Psoas muscle (tissue), 7 donors: ENCODE measurements at regions not wholly inside any gene's neighbourhood (a gene's known extent, or its start where the extent isn't known, plus 50 kb on each side); places are given as distances from the start of the nearest gene placed in this dataset.

Source experiments
- ATAC-seq, 4 donors: fragments of 200-7000 bp; cut with Tn5 transposase; one replicate each; pipeline ENCODE4 v1.9.1; 2020; ENCODE audit warnings: moderate library complexity in 3 of 4, mild to moderate bottlenecking in 2 of 4
- DNase-seq, 2 donors: peaks; one replicate each; pipeline ENCODE4 v3.0.0-alpha.2; 2020
- H3K27ac ChIP-seq: fragments of 200-600 bp; one replicate; pipeline ENCODE4 v1.8.0; 2022
- H3K27me3 ChIP-seq, 3 donors: fragments of 200-600 bp in 1 of 3; one replicate each; pipeline versions ENCODE4 v1.6.1 to v1.8.0; 2013 to 2022; ENCODE audit warnings: low read length in 2 of 3, mild to moderate bottlenecking in 2 of 3, moderate library complexity in 1 of 3; ENCODE audit not compliant: insufficient read depth in 3 of 3
- H3K36me3 ChIP-seq, 2 donors: fragments of 200-600 bp in 1 of 2; one replicate each; pipeline versions ENCODE4 v1.6.1 to v1.8.0; 2013 to 2022; ENCODE audit warnings: low read depth in 1 of 2, mild to moderate bottlenecking in 1 of 2, moderate library complexity in 1 of 2; ENCODE audit not compliant: insufficient read depth in 1 of 2
- H3K4me1 ChIP-seq: fragments of 200-600 bp; one replicate; pipeline ENCODE4 v1.8.0; 2022
- H3K4me3 ChIP-seq: fragments of 200-600 bp; one replicate; pipeline ENCODE4 v1.8.0; 2022; ENCODE audit warnings: mild to moderate bottlenecking
- H3K9me3 ChIP-seq: fragments of 200-600 bp; one replicate; pipeline ENCODE4 v1.8.0; 2022
- WGBS, 3 donors: extraction: QIAGEN DNeasy Blood & Tissue Kit; methylation state at CpG; one replicate each; pipeline versions ENCODE4 v1.1.6 to v1.1.7; 2013; 5-methylcytosine and 5-hydroxymethylcytosine counted together
- intact Hi-C, 2 donors: fragments of 100-400 bp; cut with DNase I; formaldehyde crosslinking; loops; one replicate each; pipeline versions ENCODE4 v1.11.0 to v1.14.2; 2022
- TF ChIP-seq, protein P1 (sequence below): fragments of 200-600 bp; IDR thresholded peaks from one replicate; pipeline ENCODE4 v1.8.0; 2022; ENCODE audit warnings: antibody characterized with exemption
- donor health status: healthy with polysubstance abuse.
- donor health status: DM: no; HTN: no; CAD: no; lungs with moderate emphysema.
- donor health status: Bipolar disorder and iron deficiency.
- donor health status: healthy.
- donor health status: DM: yes; HTN: yes; CAD: no.
- donor health status: DM: no; HTN: no; CAD: no.
- donor health status: DM: yes; HTN: yes; CAD: no.

- TF ChIP-seq, protein P1, sequence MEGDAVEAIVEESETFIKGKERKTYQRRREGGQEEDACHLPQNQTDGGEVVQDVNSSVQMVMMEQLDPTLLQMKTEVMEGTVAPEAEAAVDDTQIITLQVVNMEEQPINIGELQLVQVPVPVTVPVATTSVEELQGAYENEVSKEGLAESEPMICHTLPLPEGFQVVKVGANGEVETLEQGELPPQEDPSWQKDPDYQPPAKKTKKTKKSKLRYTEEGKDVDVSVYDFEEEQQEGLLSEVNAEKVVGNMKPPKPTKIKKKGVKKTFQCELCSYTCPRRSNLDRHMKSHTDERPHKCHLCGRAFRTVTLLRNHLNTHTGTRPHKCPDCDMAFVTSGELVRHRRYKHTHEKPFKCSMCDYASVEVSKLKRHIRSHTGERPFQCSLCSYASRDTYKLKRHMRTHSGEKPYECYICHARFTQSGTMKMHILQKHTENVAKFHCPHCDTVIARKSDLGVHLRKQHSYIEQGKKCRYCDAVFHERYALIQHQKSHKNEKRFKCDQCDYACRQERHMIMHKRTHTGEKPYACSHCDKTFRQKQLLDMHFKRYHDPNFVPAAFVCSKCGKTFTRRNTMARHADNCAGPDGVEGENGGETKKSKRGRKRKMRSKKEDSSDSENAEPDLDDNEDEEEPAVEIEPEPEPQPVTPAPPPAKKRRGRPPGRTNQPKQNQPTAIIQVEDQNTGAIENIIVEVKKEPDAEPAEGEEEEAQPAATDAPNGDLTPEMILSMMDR: no peak
- Histone ChIP-seq H3K27ac (no peak overlapping the region), H3K27me3 (no peaks in the 10 kb centered on the region), H3K4me3 (no peak overlapping the region), H3K9me3 (no peaks in the 10 kb centered on the region), H3K36me3 (no peaks in the 10 kb centered on the region), H3K4me1 (no peaks in the 10 kb centered on the region)
- DNase-seq: no peak
- 90 to 95% (median 94%) methylated on average over 3 of the region's 3 CpGs for WGBS, 3 donors
- no peak for ATAC-seq
- intact Hi-C loops: no loop called here
These were observed 131.8 kb upstream of the MCTP2 start for GRCh38 chr15:94099574-94099960.

DNA sequence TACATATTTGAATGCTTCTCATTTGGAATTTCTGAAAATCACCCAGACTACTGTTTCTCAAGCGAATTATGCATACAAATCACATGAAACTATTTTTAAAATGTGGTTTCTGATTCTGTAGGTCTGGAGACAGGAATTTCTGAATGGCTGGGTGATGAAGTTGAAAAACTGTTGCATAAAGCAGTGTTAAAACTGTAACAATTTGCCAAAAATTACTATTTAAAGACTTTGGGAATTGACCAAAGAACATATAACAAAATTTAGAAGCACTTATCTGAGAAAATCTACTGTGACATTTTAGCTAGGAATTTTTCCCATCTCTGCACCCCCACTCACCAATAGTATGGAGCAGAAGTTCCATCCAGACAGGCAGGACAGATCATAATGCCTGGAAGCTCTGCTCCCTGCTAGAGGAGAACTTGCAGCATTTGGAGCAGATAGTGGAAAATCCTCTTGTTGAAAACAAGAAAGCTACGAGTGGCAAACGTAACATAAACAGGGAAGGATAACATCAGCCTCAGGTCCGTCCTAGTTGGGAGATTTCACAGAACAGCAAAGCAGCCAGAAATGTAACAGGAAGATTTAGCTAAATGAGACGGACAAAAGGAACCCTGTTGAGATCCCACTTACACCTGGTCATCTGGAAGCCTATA, 132.3 kb upstream of the MCTP2 start:
- ATAC-seq (no peak), DNase-seq (no peak)
- no peaks in the 10 kb centered on the region for H3K9me3 ChIP-seq
- no peak overlapping the region for H3K27ac ChIP-seq
- no peaks in the 10 kb centered on the region for H3K4me1 ChIP-seq
- intact Hi-C loops: no loop called here
- WGBS, 3 donors: 70 to 76% (median 72%) methylated on average over 5 of the region's 5 CpGs
- TF ChIP-seq, protein P1: no peak
- no peaks in the 10 kb centered on the region for H3K36me3 ChIP-seq
- H3K27me3 ChIP-seq: no peaks in the 10 kb centered on the region
- H3K4me3 ChIP-seq: no peak overlapping the region

DNA sequence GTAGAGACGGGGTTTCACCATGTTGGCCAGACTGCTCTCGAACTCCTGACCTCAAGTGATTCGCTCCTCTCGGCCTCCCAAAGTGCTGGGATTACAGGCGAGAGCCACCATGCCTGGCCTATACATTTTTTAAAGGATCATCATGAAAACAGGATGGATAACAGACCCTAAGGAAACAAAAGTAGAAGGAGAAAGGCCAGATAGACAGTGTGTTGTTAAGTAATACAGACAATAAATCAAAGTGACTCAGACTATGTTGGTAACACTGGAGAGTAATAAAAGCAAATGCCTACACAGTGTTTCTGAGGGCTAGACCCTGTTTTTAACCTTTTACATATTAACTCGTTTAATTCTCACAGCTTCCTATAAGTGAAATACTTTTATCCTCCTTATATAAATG, 133.8 kb upstream of the MCTP2 start:
- no peaks in the 10 kb centered on the region for H3K36me3 ChIP-seq
- H3K4me3 ChIP-seq: no peak overlapping the region
- no peaks in the 10 kb centered on the region for H3K9me3 ChIP-seq
- ATAC-seq: no peak
- TF ChIP-seq, protein P1: no peak
- H3K27ac ChIP-seq: no peak overlapping the region
- no peak for DNase-seq
- H3K4me1 ChIP-seq: no peaks in the 10 kb centered on the region
- 85 to 93% (median 92%) methylated on average over 6 of the region's 6 CpGs for WGBS, 3 donors
- intact Hi-C loops: no loop called here
- H3K27me3 ChIP-seq: no peaks in the 10 kb centered on the region

- ATAC-seq (no peak), DNase-seq (no peak)
- intact Hi-C loops: no loop called here
- TF ChIP-seq, protein P1: no peak
- Histone ChIP-seq H3K27me3 (no peaks in the 10 kb centered on the region), H3K36me3 (no peaks in the 10 kb centered on the region), H3K4me3 (no peak overlapping the region), H3K4me1 (no peaks in the 10 kb centered on the region), H3K9me3 (no peaks in the 10 kb centered on the region), H3K27ac (no peak overlapping the region)
- WGBS, 3 donors: 83 to 84% (median 83%) methylated on average over 1 of the region's 1 CpG
These were observed 137.1 kb upstream of the MCTP2 start for GRCh38 chr15:94094310-94094709.

DNA sequence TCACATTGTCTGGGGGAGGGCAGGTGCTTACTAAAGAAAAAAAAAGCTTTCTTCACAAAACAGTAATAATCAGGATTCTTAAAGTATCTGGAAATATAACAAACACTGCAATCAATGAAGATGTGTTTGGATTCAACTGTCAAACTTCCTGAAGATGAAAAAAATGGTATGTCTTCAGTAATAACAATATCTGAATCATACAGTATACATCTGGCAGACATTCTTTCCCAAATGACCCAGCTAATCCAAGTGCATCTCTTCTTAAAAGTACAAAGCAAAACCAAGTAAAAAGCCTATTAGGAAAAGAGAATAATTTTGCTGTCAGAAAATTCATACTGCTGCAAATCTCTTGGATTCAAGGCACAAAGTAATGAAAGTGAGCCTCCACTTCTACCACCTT, 145.0 kb upstream of the MCTP2 start:
- intact Hi-C loops: no loop called here
- no peaks in the 10 kb centered on the region for H3K9me3 ChIP-seq
- H3K27ac ChIP-seq: no peak overlapping the region
- peaks cover 0 to 3% (median 0%) of the 10 kb centered on the region in 3 donors for H3K27me3 ChIP-seq
- no peaks in the 10 kb centered on the region for H3K36me3 ChIP-seq
- TF ChIP-seq, protein P1: no peak
- H3K4me1 ChIP-seq: no peaks in the 10 kb centered on the region
- DNase-seq: no peak
- no peak overlapping the region for H3K4me3 ChIP-seq
- no peak for ATAC-seq
